ENCODE measurements at regions not wholly inside any gene's neighbourhood (a gene's known extent, or its start where the extent isn't known, plus 50 kb on each side); places are given as distances from the start of the nearest gene placed in this dataset.
"Not testable (repeated sequence)": the region's sequence is repeated elsewhere in the genome, so short reads cannot be mapped to it uniquely, and the experiment has no call there.

GRCh38 chr10:100637785-100638184 lies 102.0 kb downstream of the HIF1AN start:
- Histone ChIP-seq H3K4me1 (ENCODE audit: insufficient read depth, poor library complexity, severe bottlenecking) (no peaks in the 10 kb centered on the region), H3K27ac (ENCODE audit: poor library complexity, severe bottlenecking) (no peak overlapping the region), H3K9me3 (ENCODE audit: severe bottlenecking) (no peaks in the 10 kb centered on the region), H3K27me3 (ENCODE audit: insufficient read depth, poor library complexity, severe bottlenecking) (peaks cover 46% of the 10 kb centered on the region), H3K4me3 (ENCODE audit: severe bottlenecking) (no peak overlapping the region), H3K36me3 (ENCODE audit: low read depth) (no peaks in the 10 kb centered on the region)
- DNase-seq (ENCODE audit: low spot score), result no peak
- TF ChIP-seq CTCF (IDR thresholded peaks at IDR 0.05; ENCODE audit: poor library complexity, severe bottlenecking), result no peak
- ATAC-seq (ENCODE audit: low read depth), result peak; percentile 41; the same call in 2 of the 3 replicates

- H3K27me3 ChIP-seq (ENCODE audit: insufficient read depth, poor library complexity, severe bottlenecking), result peaks cover 51% of the 10 kb centered on the region
- not testable (repeated sequence) for H3K4me3 ChIP-seq (ENCODE audit: severe bottlenecking); DNase-seq (ENCODE audit: low spot score); H3K9me3 ChIP-seq (ENCODE audit: severe bottlenecking); H3K4me1 ChIP-seq (ENCODE audit: insufficient read depth, poor library complexity, severe bottlenecking); H3K27ac ChIP-seq (ENCODE audit: poor library complexity, severe bottlenecking); H3K36me3 ChIP-seq (ENCODE audit: low read depth); ATAC-seq (ENCODE audit: low read depth)
These were observed 103.2 kb downstream of the HIF1AN start for GRCh38 chr10:100638969-100639368.

GRCh38 chr10:100642295-100642994 lies 102.9 kb upstream of the PAX2 start:
- ATAC-seq (ENCODE audit: low read depth), result no peak
- Histone ChIP-seq H3K4me1 (ENCODE audit: insufficient read depth, poor library complexity, severe bottlenecking) (no peaks in the 10 kb centered on the region), H3K4me3 (ENCODE audit: severe bottlenecking) (no peak overlapping the region), H3K36me3 (ENCODE audit: low read depth) (no peaks in the 10 kb centered on the region), H3K9me3 (ENCODE audit: severe bottlenecking) (no peaks in the 10 kb centered on the region), H3K27ac (ENCODE audit: poor library complexity, severe bottlenecking) (no peak overlapping the region), H3K27me3 (ENCODE audit: insufficient read depth, poor library complexity, severe bottlenecking) (peaks cover 62% of the 10 kb centered on the region)
- TF ChIP-seq CTCF (IDR thresholded peaks at IDR 0.05; ENCODE audit: poor library complexity, severe bottlenecking), result no peak
- no peak for DNase-seq (ENCODE audit: low spot score)

GRCh38 chr10:100645091-100645490 lies 100.3 kb upstream of the PAX2 start:
- Histone ChIP-seq H3K9me3 (ENCODE audit: severe bottlenecking) (no peaks in the 10 kb centered on the region), H3K4me3 (ENCODE audit: severe bottlenecking) (no peak overlapping the region), H3K27ac (ENCODE audit: poor library complexity, severe bottlenecking) (no peak overlapping the region), H3K27me3 (ENCODE audit: insufficient read depth, poor library complexity, severe bottlenecking) (peaks cover 50% of the 10 kb centered on the region), H3K36me3 (ENCODE audit: low read depth) (no peaks in the 10 kb centered on the region), H3K4me1 (ENCODE audit: insufficient read depth, poor library complexity, severe bottlenecking) (no peaks in the 10 kb centered on the region)
- no peak for DNase-seq (ENCODE audit: low spot score)
- no peak for TF ChIP-seq CTCF (IDR thresholded peaks at IDR 0.05; ENCODE audit: poor library complexity, severe bottlenecking)
- ATAC-seq (ENCODE audit: low read depth), result no peak

- DNase-seq (ENCODE audit: low spot score) (no peak), ATAC-seq (ENCODE audit: low read depth) (no peak)
- Histone ChIP-seq H3K36me3 (ENCODE audit: low read depth) (no peaks in the 10 kb centered on the region), H3K9me3 (ENCODE audit: severe bottlenecking) (no peaks in the 10 kb centered on the region), H3K4me3 (ENCODE audit: severe bottlenecking) (no peak overlapping the region), H3K4me1 (ENCODE audit: insufficient read depth, poor library complexity, severe bottlenecking) (no peaks in the 10 kb centered on the region), H3K27ac (ENCODE audit: poor library complexity, severe bottlenecking) (no peak overlapping the region), H3K27me3 (ENCODE audit: insufficient read depth, poor library complexity, severe bottlenecking) (peaks cover 50% of the 10 kb centered on the region)
- no peak for TF ChIP-seq CTCF (IDR thresholded peaks at IDR 0.05; ENCODE audit: poor library complexity, severe bottlenecking)
These were observed 99.6 kb upstream of the PAX2 start for GRCh38 chr10:100645613-100646392.
